ENCODE measurements at regions not wholly inside any gene's neighbourhood (a gene's known extent, or its start where the extent isn't known, plus 50 kb on each side); places are given as distances from the start of the nearest gene placed in this dataset.

DNA sequence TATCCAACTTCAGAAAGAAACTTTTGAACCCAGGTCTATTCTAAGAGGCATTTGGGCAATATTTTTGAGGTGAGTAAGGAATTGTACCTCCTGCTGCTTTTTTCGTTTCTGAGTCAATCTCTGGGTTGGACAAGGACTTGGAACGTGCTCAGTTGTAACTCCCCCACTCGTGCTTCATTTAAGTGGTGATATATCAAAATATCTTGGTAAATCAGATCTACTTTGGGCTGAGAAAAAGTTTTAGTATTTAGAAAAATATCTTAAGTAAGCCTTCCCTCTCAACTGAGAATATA lies 728.9 kb downstream of the EFNB2 start:
- H3K27me3 ChIP-seq (ENCODE audit: control insufficient read depth, low read length) = no peaks in the 10 kb centered on the region
- H3K4me3 ChIP-seq (ENCODE audit: low read length) = no peak overlapping the region
- TF ChIP-seq, protein P1, sequence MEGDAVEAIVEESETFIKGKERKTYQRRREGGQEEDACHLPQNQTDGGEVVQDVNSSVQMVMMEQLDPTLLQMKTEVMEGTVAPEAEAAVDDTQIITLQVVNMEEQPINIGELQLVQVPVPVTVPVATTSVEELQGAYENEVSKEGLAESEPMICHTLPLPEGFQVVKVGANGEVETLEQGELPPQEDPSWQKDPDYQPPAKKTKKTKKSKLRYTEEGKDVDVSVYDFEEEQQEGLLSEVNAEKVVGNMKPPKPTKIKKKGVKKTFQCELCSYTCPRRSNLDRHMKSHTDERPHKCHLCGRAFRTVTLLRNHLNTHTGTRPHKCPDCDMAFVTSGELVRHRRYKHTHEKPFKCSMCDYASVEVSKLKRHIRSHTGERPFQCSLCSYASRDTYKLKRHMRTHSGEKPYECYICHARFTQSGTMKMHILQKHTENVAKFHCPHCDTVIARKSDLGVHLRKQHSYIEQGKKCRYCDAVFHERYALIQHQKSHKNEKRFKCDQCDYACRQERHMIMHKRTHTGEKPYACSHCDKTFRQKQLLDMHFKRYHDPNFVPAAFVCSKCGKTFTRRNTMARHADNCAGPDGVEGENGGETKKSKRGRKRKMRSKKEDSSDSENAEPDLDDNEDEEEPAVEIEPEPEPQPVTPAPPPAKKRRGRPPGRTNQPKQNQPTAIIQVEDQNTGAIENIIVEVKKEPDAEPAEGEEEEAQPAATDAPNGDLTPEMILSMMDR (IDR thresholded peaks at IDR 0.05; ENCODE audit: low read depth, low read length, poor library complexity, severe bottlenecking) = no peak
- no peak for TF ChIP-seq EZH2phosphoT487 (IDR thresholded peaks at IDR 0.05; ENCODE audit: borderline replicate concordance, low read length)
- no peaks in the 10 kb centered on the region for H3K9me3 ChIP-seq (ENCODE audit: control insufficient read depth, insufficient read depth, low read length)
- no peaks in the 10 kb centered on the region for H3K9me2 ChIP-seq (replicated peaks; ENCODE audit: control insufficient read depth, low read length)
- H3K27ac ChIP-seq (ENCODE audit: low read depth, low read length) = no peak overlapping the region
- H3K4me2 ChIP-seq (ENCODE audit: low read length) = no peak overlapping the region
- H3K36me3 ChIP-seq (ENCODE audit: control insufficient read depth, low read length) = no peaks in the 10 kb centered on the region
- H4K20me1 ChIP-seq (ENCODE audit: control insufficient read depth, insufficient read depth, low read depth, low read length) = no peaks in the 10 kb centered on the region
- H3K79me2 ChIP-seq (ENCODE audit: control insufficient read depth, low read length) = no peaks in the 10 kb centered on the region
- H3K4me1 ChIP-seq (ENCODE audit: control insufficient read depth, low read length) = no peaks in the 10 kb centered on the region
- no peaks in the 10 kb centered on the region for H3F3A ChIP-seq (ENCODE audit: control insufficient read depth, insufficient read depth)

DNA sequence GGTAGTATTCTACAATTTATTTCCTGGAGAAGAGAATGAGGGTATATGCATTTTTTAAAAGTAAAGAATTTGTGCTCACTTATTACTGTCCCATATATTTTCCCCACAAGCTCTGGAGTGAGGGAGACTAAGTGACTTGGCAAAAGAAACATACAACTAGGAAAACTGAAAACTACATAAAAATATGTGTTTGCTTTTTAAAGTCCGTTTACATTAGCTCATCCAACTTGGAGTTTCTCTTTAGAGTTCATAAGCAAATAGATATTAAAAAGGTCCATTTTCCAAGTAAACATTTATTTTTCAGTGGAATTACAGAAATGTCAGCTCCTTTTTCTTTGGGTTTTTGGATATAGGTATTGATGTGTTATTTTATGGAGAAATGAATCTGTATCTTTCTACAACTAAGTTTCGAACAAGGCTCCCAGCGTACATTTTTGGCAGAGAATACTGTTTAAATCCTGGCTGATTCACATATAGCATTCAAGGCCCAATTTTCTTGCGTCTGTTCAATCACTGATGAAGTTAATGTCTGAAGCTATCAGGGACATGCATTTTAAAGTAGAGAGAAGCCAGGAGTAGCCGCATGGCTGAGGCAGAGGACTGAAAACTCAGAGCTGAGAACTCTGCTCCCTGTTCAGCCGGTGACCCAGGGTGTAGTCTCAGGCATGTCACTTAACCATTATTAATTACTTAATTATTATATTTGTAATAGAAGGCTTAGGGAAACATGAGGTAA lies 729.4 kb downstream of the EFNB2 start:
- H3K4me3 ChIP-seq (ENCODE audit: low read length) = no peak overlapping the region
- no peak overlapping the region for H3K27ac ChIP-seq (ENCODE audit: low read depth, low read length)
- TF ChIP-seq, protein P1 (IDR thresholded peaks at IDR 0.05; ENCODE audit: low read depth, low read length, poor library complexity, severe bottlenecking) = no peak
- no peak for TF ChIP-seq EZH2phosphoT487 (IDR thresholded peaks at IDR 0.05; ENCODE audit: borderline replicate concordance, low read length)
- no peaks in the 10 kb centered on the region for H3K79me2 ChIP-seq (ENCODE audit: control insufficient read depth, low read length)
- H3K4me2 ChIP-seq (ENCODE audit: low read length) = no peak overlapping the region
- H3K4me1 ChIP-seq (ENCODE audit: control insufficient read depth, low read length) = no peaks in the 10 kb centered on the region
- H3K27me3 ChIP-seq (ENCODE audit: control insufficient read depth, low read length) = no peaks in the 10 kb centered on the region
- no peaks in the 10 kb centered on the region for H4K20me1 ChIP-seq (ENCODE audit: control insufficient read depth, insufficient read depth, low read depth, low read length)
- H3K36me3 ChIP-seq (ENCODE audit: control insufficient read depth, low read length) = no peaks in the 10 kb centered on the region
- H3F3A ChIP-seq (ENCODE audit: control insufficient read depth, insufficient read depth) = no peaks in the 10 kb centered on the region
- H3K9me2 ChIP-seq (replicated peaks; ENCODE audit: control insufficient read depth, low read length) = no peaks in the 10 kb centered on the region
- H3K9me3 ChIP-seq (ENCODE audit: control insufficient read depth, insufficient read depth, low read length) = no peaks in the 10 kb centered on the region

DNA sequence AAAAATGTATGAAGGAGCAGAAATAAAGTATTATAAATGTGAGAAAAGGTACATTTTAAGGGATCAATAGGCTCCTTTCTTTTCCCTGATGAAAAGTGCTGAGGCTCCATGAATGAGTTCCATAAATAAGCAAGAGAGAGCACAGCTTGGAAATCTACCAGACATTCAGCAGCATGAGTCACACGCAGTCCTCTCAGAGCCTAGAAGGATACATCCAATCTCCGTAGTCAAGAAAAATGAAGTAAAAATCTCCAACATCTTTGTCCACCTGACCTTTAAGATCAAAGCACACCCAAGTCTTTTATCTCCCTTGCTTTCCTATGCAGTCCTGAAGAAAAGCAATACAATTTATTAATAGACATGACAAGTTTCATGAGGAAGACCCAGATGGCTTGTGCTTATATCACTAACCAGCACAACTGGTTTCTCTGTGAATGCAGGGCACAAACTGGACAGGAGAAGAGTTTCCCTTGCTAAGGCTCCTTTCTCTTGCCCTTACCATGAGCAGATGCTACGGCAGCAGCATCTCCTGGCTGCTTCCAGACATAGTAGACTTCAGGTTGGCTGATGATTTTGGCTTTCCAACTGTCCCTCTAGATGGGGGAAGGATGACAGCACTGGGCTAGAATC lies 730.8 kb downstream of the EFNB2 start:
- TF ChIP-seq, protein P1 (IDR thresholded peaks at IDR 0.05; ENCODE audit: low read depth, low read length, poor library complexity, severe bottlenecking) = no peak
- no peak for TF ChIP-seq EZH2phosphoT487 (IDR thresholded peaks at IDR 0.05; ENCODE audit: borderline replicate concordance, low read length)
- Histone ChIP-seq H3K4me1 (ENCODE audit: control insufficient read depth, low read length) (no peaks in the 10 kb centered on the region), H4K20me1 (ENCODE audit: control insufficient read depth, insufficient read depth, low read depth, low read length) (no peaks in the 10 kb centered on the region), H3K4me3 (ENCODE audit: low read length) (no peak overlapping the region), H3K9me2 (replicated peaks; ENCODE audit: control insufficient read depth, low read length) (no peaks in the 10 kb centered on the region), H3K36me3 (ENCODE audit: control insufficient read depth, low read length) (no peaks in the 10 kb centered on the region), H3F3A (ENCODE audit: control insufficient read depth, insufficient read depth) (no peaks in the 10 kb centered on the region), H3K27ac (ENCODE audit: low read depth, low read length) (no peak overlapping the region), H3K9me3 (ENCODE audit: control insufficient read depth, insufficient read depth, low read length) (no peaks in the 10 kb centered on the region), H3K27me3 (ENCODE audit: control insufficient read depth, low read length) (no peaks in the 10 kb centered on the region), H3K79me2 (ENCODE audit: control insufficient read depth, low read length) (no peaks in the 10 kb centered on the region), H3K4me2 (ENCODE audit: low read length) (no peak overlapping the region)
